ENCODE measurements at regions not wholly inside any gene's neighbourhood (a gene's known extent, or its start where the extent isn't known, plus 50 kb on each side); places are given as distances from the start of the nearest gene placed in this dataset.

DNA sequence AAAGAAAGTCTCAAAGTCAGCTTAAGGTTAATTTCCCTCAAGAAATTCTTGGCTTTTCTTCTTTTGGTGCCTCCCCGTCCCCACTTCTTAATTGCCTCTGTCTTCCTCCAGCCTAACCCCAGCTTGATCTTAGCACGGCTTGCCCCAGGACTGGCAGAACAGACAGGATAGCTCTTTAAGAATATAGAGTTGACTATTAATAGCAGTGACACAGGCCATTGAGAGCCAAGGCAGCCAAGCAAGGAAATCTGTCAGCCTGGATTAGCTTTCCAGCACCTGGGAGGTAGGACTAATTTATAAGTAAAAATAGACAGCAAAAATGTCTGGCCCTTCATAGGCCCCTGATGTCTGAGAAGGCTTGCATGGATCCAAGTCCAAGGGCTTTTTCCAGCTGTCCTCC, 384.6 kb upstream of the SLC30A5 start:
- no peak for DNase-seq (ENCODE audit: low read depth)

GRCh38 chr5:68710514-68710913, 383.3 kb upstream of the SLC30A5 start:
- no peak for DNase-seq (ENCODE audit: low read depth)

DNA sequence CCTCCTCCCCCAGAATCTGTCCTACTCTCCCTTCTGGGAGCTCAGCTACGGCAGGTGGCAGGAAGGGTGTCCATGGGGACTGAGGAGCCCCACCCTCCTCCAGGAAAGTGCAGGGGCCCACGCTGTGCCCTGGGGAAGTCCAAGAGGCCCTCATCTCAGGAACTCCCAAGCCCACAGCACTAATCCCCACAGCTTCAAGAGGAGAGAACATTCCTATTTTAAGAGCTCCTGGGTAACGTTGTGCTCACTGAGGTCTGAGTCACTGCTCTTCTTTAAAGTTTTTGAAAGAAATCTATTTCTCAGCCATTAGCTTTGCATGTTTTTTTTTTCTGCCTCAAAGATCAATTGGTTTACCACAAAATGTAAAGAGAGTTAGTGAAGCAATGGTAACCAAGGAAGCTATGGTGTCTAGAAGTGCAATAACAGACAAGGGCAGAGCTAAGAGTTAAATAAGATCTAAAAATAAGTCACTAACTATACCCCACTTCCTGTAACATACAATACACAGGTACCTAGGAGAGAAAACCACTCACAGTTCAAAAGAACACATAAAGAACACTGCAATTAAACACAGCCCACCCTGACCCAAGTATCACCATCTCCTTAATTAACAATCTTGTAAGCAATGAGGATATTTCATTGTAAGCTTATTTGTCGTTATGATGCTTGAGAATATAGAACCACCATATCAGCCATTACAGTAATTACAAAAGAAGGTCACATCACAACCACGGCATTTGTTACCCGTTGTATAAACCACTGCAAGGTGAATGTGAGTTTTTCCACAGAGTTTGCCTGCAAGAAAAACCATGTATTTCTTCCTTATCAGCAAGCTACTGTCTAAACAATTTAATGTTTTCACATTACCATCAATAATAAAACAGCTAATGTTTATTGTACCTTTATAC, 382.3 kb upstream of the SLC30A5 start:
- DNase-seq (ENCODE audit: low read depth) = no peak

DNA sequence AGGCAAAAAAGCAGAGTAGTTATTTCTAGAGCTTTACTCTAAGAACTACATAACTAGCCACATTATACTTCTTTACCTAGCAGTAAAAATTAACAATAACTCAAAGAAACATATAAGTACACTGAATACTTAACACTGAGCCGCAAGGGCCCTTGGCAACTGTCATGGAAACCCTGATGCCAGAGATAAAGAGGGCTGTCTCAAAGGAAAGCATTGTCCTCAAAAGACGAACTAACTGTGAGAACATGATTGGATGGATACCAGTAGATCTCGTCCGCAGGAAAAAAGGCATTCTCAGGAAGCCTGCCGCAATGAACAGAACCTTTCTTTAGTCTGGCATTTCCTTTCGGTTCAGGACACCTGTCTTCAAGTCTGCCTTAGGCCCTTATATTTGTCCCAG, 379.0 kb upstream of the SLC30A5 start:
- no peak for DNase-seq (ENCODE audit: low read depth)

DNA sequence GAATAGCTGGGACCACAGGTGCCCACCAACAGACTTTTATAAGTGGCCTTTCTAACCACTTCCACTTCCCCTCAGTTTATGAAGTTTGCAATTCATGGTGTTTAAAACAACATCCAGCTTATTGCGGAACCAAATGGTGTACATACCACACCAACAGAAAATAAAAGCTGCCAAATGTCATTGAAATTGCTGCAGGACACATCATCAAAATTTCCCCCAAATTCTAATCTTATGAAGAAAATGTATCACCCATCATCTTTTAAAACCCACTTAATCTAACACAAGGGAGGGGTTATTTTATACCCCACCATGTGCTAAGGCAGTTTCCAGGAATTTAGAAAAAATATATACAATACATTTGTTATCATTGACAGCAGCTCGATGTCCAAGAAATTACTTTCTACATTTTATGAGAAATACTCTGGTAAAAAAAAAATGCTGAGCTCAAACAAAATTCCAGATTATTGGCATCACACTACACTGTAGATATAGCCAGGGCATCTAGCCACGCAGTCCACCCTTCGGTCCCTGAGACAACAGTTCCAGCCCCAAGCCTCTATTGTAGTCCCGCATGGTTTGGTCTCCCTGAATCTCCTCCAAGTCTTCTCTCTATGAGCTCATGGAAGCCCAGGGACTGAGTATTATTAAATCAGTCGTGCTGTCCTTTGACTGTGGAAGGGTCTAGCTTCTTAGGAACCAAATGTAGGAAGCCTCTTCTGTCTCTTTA, 372.8 kb upstream of the SLC30A5 start:
- no peak for DNase-seq (ENCODE audit: low read depth)

GRCh38 chr5:68722357-68722756, 371.5 kb upstream of the SLC30A5 start:
- DNase-seq (ENCODE audit: low read depth) = no peak

DNA sequence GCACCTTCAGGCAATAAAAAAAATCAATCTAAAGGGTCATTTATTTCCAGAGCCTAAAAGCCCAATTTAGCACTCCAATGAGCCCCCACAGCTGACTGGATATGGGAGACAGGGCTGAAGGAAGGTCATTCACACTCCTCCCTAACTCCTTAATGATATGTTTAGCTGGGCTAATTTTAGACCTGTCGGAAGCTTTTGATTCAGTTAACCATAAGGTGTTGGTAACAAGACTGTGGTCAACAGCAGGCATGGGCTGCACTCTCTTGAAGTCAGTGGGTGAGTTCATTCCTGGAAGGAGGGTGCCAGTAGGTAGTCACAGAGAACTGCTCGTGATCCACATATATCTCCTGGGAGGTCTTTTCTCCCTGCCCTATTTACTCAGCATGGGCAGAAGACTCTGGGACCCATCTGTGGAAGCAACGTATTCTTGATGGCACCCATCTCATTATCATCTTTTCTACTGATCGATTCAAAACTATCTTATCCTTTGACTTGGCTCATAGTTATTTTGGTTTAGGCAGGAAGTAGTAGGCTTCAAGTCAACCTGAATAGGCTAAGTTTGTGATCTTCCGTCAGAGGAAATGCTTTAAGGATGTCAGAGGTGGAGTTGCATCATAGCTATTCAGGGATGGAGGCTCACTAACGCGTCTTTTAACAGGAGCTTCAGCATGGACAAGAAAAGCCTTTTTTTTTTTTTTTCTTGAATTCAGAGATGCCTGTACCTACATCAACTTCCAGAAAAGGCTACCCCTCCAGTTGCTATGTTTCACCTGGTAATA, 367.7 kb upstream of the SLC30A5 start:
- DNase-seq (ENCODE audit: low read depth) = no peak

- no peak for DNase-seq (ENCODE audit: low read depth)
Measured at GRCh38 chr5:68727931-68728330, 365.9 kb upstream of the SLC30A5 start.

- no peak for DNase-seq (ENCODE audit: low read depth)
Measured at GRCh38 chr5:68729678-68730077, 364.1 kb upstream of the SLC30A5 start.

DNA sequence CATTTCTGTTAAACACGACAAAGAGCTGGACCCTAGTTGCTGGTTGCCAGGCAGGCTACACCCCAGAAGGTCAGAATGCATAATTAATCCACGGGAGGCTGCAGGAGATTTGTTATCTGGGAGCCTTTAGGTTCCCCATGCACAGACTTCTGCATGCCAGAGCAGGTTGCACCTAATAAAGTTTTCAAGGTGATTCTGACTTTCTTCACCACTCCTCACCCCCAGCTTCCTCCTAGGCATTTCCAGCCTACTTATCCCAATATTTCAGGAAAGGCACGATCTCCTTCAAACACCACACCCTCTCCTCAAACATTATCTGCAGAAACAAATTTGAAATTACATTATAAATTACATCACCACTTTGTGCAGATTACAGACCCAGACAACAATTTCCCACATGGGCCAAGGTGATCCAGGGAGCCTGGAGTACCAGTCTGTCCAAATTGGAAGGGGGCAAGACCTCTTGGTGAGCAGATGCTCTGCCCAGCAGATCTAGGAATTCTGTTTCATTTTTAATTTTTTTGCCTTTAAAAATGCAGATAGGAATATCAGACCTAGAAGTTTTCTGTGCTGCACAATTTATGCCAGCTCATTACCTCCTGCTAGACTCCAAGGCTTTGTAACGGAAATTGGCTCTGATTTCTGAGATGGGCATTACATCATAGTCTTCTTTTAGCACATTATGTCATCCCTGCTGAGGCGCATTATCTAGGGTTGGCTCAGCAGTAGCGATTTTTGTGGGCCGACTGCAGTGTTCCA, 363.4 kb upstream of the SLC30A5 start:
- no peak for DNase-seq (ENCODE audit: low read depth)

GRCh38 chr5:68730979-68731654, 362.7 kb upstream of the SLC30A5 start:
- no peak for DNase-seq (ENCODE audit: low read depth)

DNA sequence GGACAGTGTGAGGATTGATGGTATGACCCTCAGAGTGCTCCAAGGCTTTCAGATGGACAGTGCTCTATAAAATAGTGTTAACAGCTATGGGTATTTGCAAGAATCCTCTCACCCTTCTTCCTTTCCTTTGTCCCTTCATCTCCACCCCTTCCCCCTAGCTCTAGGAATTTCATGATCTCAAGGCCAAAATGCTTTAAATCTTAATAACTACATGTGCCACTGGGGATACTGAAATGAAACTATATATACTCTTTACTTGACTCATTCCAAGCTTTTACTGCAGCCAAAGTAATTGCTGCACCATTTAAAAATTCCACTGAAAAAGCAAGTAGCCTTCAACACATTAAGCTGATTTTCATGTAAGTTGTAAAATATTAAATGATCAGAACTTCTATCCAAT, 361.6 kb upstream of the SLC30A5 start:
- no peak for DNase-seq (ENCODE audit: low read depth)

DNA sequence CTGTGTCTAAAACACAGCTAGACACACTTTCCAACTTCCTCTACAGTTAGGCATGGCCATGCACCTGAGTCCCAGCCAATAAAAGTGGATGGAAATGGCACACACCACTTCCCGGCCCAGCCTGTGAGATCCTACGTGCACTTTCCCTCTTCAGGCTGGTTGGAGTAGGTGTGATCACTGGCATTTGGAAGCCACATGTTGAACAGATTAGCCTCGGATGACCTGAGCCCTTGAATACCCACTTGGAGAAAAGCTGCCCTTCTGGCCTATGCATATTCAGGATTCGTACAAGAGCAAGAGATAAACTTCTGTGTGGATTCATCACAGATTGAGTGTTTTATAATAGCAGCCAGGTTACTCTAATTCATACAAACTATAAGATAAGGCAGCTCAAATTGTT, 359.0 kb upstream of the SLC30A5 start:
- DNase-seq (ENCODE audit: low read depth) = no peak

- no peak for DNase-seq (ENCODE audit: low read depth)
Measured at GRCh38 chr5:68738236-68738635, 355.6 kb upstream of the SLC30A5 start.

GRCh38 chr5:68738841-68739240, 355.0 kb upstream of the SLC30A5 start:
- no peak for DNase-seq (ENCODE audit: low read depth)

DNA sequence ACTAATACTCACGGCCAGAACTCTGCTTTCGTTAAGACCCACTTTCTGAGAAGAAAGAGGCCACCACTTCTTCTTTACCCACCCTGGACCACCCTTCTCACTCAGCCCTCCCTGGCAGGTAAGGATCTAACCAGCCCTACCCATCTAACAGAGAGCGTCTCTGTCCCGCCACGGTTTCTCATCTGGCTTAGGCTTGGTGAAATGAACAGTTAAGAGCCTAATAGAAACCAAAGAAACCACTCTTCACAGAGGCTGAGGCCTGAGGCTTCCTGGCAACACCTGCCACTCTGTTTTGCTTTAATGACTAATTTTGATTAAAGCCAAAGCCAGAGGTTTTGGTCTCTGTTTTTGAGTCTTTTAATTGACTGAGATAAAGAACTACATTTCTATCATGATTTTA, 354.1 kb upstream of the SLC30A5 start:
- no peak for DNase-seq (ENCODE audit: low read depth)

- DNase-seq (ENCODE audit: low read depth) = no peak
Measured at GRCh38 chr5:68740226-68740910, 353.4 kb upstream of the SLC30A5 start.

- no peak for DNase-seq (ENCODE audit: low read depth)
Measured at GRCh38 chr5:68744206-68744605, 349.6 kb upstream of the SLC30A5 start.

- no peak for DNase-seq (ENCODE audit: low read depth)
Measured at GRCh38 chr5:68745448-68745847, 348.4 kb upstream of the SLC30A5 start.

- DNase-seq (ENCODE audit: low read depth) = no peak
Measured at GRCh38 chr5:68746220-68746619, 347.6 kb upstream of the SLC30A5 start.

Measured in stimulated activated CD4-positive, alpha-beta T cell treated with anti-CD3 and anti-CD28 coated beads, Interleukin-2, amount 100 ng/mL, for 4 hours (primary cell).